Immature natural killer cell (primary cell): ENCODE measurements at regions not wholly inside any gene's neighbourhood (a gene's known extent, or its start where the extent isn't known, plus 50 kb on each side); places are given as distances from the start of the nearest gene placed in this dataset.

Source experiments
- DNase-seq, 3 donors: peaks; one replicate each; pipeline ENCODE4 v3.0.0; 2022; ENCODE audit warnings: mixed read lengths in 1 of 3
- H3K27ac Mint-ChIP-seq, 6 donors: one replicate each; pipeline ENCODE4 v1.8.0; 2020; ENCODE audit warnings: mixed read lengths in 6 of 6, mild to moderate bottlenecking in 5 of 6, inconsistent platforms in 4 of 6, moderate library complexity in 3 of 6
- H3K27me3 Mint-ChIP-seq, 3 donors: one replicate each; pipeline ENCODE4 v1.8.0; 2020 to 2021; ENCODE audit warnings: low read depth in 3 of 3, mild to moderate bottlenecking in 3 of 3, mixed read lengths in 3 of 3, moderate library complexity in 3 of 3, inconsistent platforms in 1 of 3
- H3K36me3 Mint-ChIP-seq, 3 donors: one replicate each; pipeline ENCODE4 v1.8.0; 2020; ENCODE audit warnings: mixed read lengths in 3 of 3, inconsistent platforms in 2 of 3, mild to moderate bottlenecking in 2 of 3
- H3K4me1 Mint-ChIP-seq, 2 donors: one replicate each; pipeline ENCODE4 v1.8.0; 2020; ENCODE audit warnings: inconsistent platforms in 2 of 2, mild to moderate bottlenecking in 2 of 2, mixed read lengths in 2 of 2, moderate library complexity in 1 of 2
- H3K4me3 Mint-ChIP-seq, 5 donors: one replicate each; pipeline ENCODE4 v1.8.0; 2020; ENCODE audit warnings: mild to moderate bottlenecking in 5 of 5, mixed read lengths in 5 of 5, inconsistent platforms in 3 of 5, moderate library complexity in 3 of 5
- H3K9me3 Mint-ChIP-seq, 6 donors: one replicate each; pipeline ENCODE4 v1.8.0; 2020; ENCODE audit warnings: mild to moderate bottlenecking in 6 of 6, mixed read lengths in 6 of 6, inconsistent platforms in 4 of 6, moderate library complexity in 3 of 6

- Mint-ChIP-seq H3K9me3 (peaks cover 0 to 16% (median 6%) of the 10 kb centered on the region in 6 donors), H3K27ac (no peak overlapping the region), H3K4me1 (no peaks in the 10 kb centered on the region), H3K27me3 (peaks cover 1 to 4% (median 3%) of the 10 kb centered on the region in 3 donors), H3K36me3 (no peaks in the 10 kb centered on the region), H3K4me3 (no peak overlapping the region)
- DNase-seq: no peak
Measured at GRCh38 chr14:81681541-81681940, 147.9 kb upstream of the SEL1L start.

GRCh38 chr14:81682134-81682533 is 148.5 kb upstream of the SEL1L start:
- Mint-ChIP-seq H3K9me3 (peaks cover 0 to 20% (median 5%) of the 10 kb centered on the region in 6 donors), H3K27ac (no peak overlapping the region), H3K4me1 (no peaks in the 10 kb centered on the region), H3K4me3 (no peak overlapping the region), H3K36me3 (no peaks in the 10 kb centered on the region), H3K27me3 (peaks cover 1 to 4% (median 3%) of the 10 kb centered on the region in 3 donors)
- DNase-seq: no peak

- H3K27ac Mint-ChIP-seq: no peak overlapping the region
- no peaks in the 10 kb centered on the region for H3K4me1 Mint-ChIP-seq
- peaks cover 1 to 4% (median 3%) of the 10 kb centered on the region in 3 donors for H3K27me3 Mint-ChIP-seq
- DNase-seq: no peak
- H3K9me3 Mint-ChIP-seq: peaks cover 0 to 20% (median under 1%) of the 10 kb centered on the region in 6 donors
- no peak overlapping the region for H3K4me3 Mint-ChIP-seq
- no peaks in the 10 kb centered on the region for H3K36me3 Mint-ChIP-seq
Measured at GRCh38 chr14:81682701-81683100, 149.0 kb upstream of the SEL1L start.

- no peak overlapping the region for H3K4me3 Mint-ChIP-seq
- H3K9me3 Mint-ChIP-seq: peaks cover 0 to 18% (median 2%) of the 10 kb centered on the region in 6 donors
- no peak overlapping the region for H3K27ac Mint-ChIP-seq
- H3K27me3 Mint-ChIP-seq: peaks cover 1 to 6% (median 3%) of the 10 kb centered on the region in 3 donors
- DNase-seq: no peak
- H3K36me3 Mint-ChIP-seq: no peaks in the 10 kb centered on the region
- H3K4me1 Mint-ChIP-seq: no peaks in the 10 kb centered on the region
Measured at GRCh38 chr14:81684696-81685095, 151.0 kb upstream of the SEL1L start.

- Mint-ChIP-seq H3K36me3 (no peaks in the 10 kb centered on the region), H3K9me3 (peaks cover 0 to 17% (median 2%) of the 10 kb centered on the region in 6 donors), H3K27ac (no peak overlapping the region), H3K4me3 (no peak overlapping the region), H3K4me1 (no peaks in the 10 kb centered on the region), H3K27me3 (peaks cover 0 to 2% (median 2%) of the 10 kb centered on the region in 3 donors)
- no peak for DNase-seq
Measured at GRCh38 chr14:81686512-81686911, 152.9 kb upstream of the SEL1L start.

- Mint-ChIP-seq H3K4me1 (no peaks in the 10 kb centered on the region), H3K36me3 (no peaks in the 10 kb centered on the region), H3K9me3 (peaks cover 0 to 6% (median 0%) of the 10 kb centered on the region in 6 donors), H3K4me3 (no peak overlapping the region), H3K27me3 (peaks cover 0 to 6% (median 2%) of the 10 kb centered on the region in 3 donors), H3K27ac (no peak overlapping the region)
- no peak for DNase-seq
Measured at GRCh38 chr14:81691931-81692330, 158.3 kb upstream of the SEL1L start.

GRCh38 chr14:81694419-81694818 is 160.8 kb upstream of the SEL1L start:
- Mint-ChIP-seq H3K4me3 (no peak overlapping the region), H3K4me1 (no peaks in the 10 kb centered on the region), H3K27ac (no peak overlapping the region), H3K27me3 (peaks cover 0 to 4% (median 0%) of the 10 kb centered on the region in 3 donors), H3K36me3 (no peaks in the 10 kb centered on the region), H3K9me3 (peaks cover 0 to 7% (median 0%) of the 10 kb centered on the region in 6 donors)
- no peak for DNase-seq

- peaks cover 0 to 18% (median 11%) of the 10 kb centered on the region in 6 donors for H3K9me3 Mint-ChIP-seq
- no peak overlapping the region for H3K4me3 Mint-ChIP-seq
- no peak overlapping the region for H3K27ac Mint-ChIP-seq
- no peaks in the 10 kb centered on the region for H3K4me1 Mint-ChIP-seq
- DNase-seq: no peak
- no peaks in the 10 kb centered on the region for H3K36me3 Mint-ChIP-seq
- peaks cover 0 to 1% (median under 1%) of the 10 kb centered on the region in 3 donors for H3K27me3 Mint-ChIP-seq
Measured at GRCh38 chr14:81709681-81710080, 176.0 kb upstream of the SEL1L start.

GRCh38 chr14:81710232-81710845 is 176.7 kb upstream of the SEL1L start:
- Mint-ChIP-seq H3K4me3 (no peak overlapping the region), H3K36me3 (no peaks in the 10 kb centered on the region), H3K4me1 (no peaks in the 10 kb centered on the region), H3K27ac (no peak overlapping the region), H3K27me3 (peaks cover 0 to 1% (median 0%) of the 10 kb centered on the region in 3 donors), H3K9me3 (peaks cover 0 to 17% (median 9%) of the 10 kb centered on the region in 6 donors)
- DNase-seq: no peak

GRCh38 chr14:81715731-81716130 is 182.1 kb upstream of the SEL1L start:
- Mint-ChIP-seq H3K27me3 (no peaks in the 10 kb centered on the region), H3K4me1 (no peaks in the 10 kb centered on the region), H3K4me3 (no peak overlapping the region), H3K36me3 (no peaks in the 10 kb centered on the region), H3K27ac (no peak overlapping the region), H3K9me3 (peaks cover 0 to 6% (median 2%) of the 10 kb centered on the region in 6 donors)
- DNase-seq: no peak

- Mint-ChIP-seq H3K4me3 (no peak overlapping the region), H3K4me1 (no peaks in the 10 kb centered on the region)
Measured at GRCh38 chr14:81716953-81717352, 183.3 kb upstream of the SEL1L start.

GRCh38 chr14:81723956-81724355 is 190.3 kb upstream of the SEL1L start:
- Mint-ChIP-seq H3K27ac (no peak overlapping the region), H3K4me3 (no peak overlapping the region), H3K4me1 (no peaks in the 10 kb centered on the region), H3K36me3 (no peaks in the 10 kb centered on the region), H3K9me3 (peaks cover 0 to 15% (median 1%) of the 10 kb centered on the region in 6 donors), H3K27me3 (no peaks in the 10 kb centered on the region)
- DNase-seq: no peak

More at GRCh38 chr14:81716953-81717352, 183.3 kb upstream of the SEL1L start:
- Mint-ChIP-seq H3K27ac (no peak overlapping the region), H3K36me3 (no peaks in the 10 kb centered on the region), H3K27me3 (no peaks in the 10 kb centered on the region), H3K9me3 (peaks cover 0 to 4% (median under 1%) of the 10 kb centered on the region in 6 donors)
- DNase-seq: no peak

- H3K27me3 Mint-ChIP-seq: peaks cover 0 to 4% (median 0%) of the 10 kb centered on the region in 3 donors
- peaks cover 0 to 15% (median 2%) of the 10 kb centered on the region in 6 donors for H3K9me3 Mint-ChIP-seq
- H3K4me1 Mint-ChIP-seq: no peaks in the 10 kb centered on the region
- DNase-seq: no peak
- H3K27ac Mint-ChIP-seq: no peak overlapping the region
- no peaks in the 10 kb centered on the region for H3K36me3 Mint-ChIP-seq
- H3K4me3 Mint-ChIP-seq: no peak overlapping the region
Measured at GRCh38 chr14:81727218-81727617, 193.6 kb upstream of the SEL1L start.

- Mint-ChIP-seq H3K27me3 (peaks cover 0 to 4% (median 0%) of the 10 kb centered on the region in 3 donors), H3K9me3 (peaks cover 0 to 7% (median 1%) of the 10 kb centered on the region in 6 donors), H3K4me1 (no peaks in the 10 kb centered on the region), H3K27ac (no peak overlapping the region), H3K4me3 (no peak overlapping the region), H3K36me3 (no peaks in the 10 kb centered on the region)
- no peak for DNase-seq
Measured at GRCh38 chr14:81728447-81728846, 194.8 kb upstream of the SEL1L start.

GRCh38 chr14:81729622-81730021 is 196.0 kb upstream of the SEL1L start:
- Mint-ChIP-seq H3K27me3 (peaks cover 0 to 4% (median 3%) of the 10 kb centered on the region in 3 donors), H3K4me3 (no peak overlapping the region), H3K36me3 (no peaks in the 10 kb centered on the region), H3K9me3 (peaks cover 0 to 10% (median 2%) of the 10 kb centered on the region in 6 donors), H3K4me1 (no peaks in the 10 kb centered on the region), H3K27ac (no peak overlapping the region)
- no peak for DNase-seq
